DMS53 (cell line): ENCODE measurements at regions not wholly inside any gene's neighbourhood (a gene's known extent, or its start where the extent isn't known, plus 50 kb on each side); places are given as distances from the start of the nearest gene placed in this dataset.

Experiments used
- DNase-seq: peaks from one replicate; lab custom pipeline; 2025; lab: John Stamatoyannopoulos, UW

- no peak for DNase-seq
These were observed 470.2 kb upstream of the BTBD3 start for GRCh38 chr20:11447371-11448100.

- no peak for DNase-seq
These were observed 469.1 kb upstream of the BTBD3 start for GRCh38 chr20:11448554-11448953.

- DNase-seq, result no peak
These were observed 465.9 kb upstream of the BTBD3 start for GRCh38 chr20:11451793-11452291.

GRCh38 chr20:11452326-11452725, 465.4 kb upstream of the BTBD3 start:
- no peak for DNase-seq

GRCh38 chr20:11453430-11453829, 464.3 kb upstream of the BTBD3 start:
- peak; percentile 42 for DNase-seq

- DNase-seq, result peak; percentile 62
These were observed 462.5 kb upstream of the BTBD3 start for GRCh38 chr20:11454966-11455799.

- no peak for DNase-seq
These were observed 460.2 kb upstream of the BTBD3 start for GRCh38 chr20:11457488-11457887.

- DNase-seq, result no peak
These were observed 458.4 kb upstream of the BTBD3 start for GRCh38 chr20:11459090-11459890.

- no peak for DNase-seq
These were observed 450.3 kb upstream of the BTBD3 start for GRCh38 chr20:11467436-11467835.

- peak; percentile 8 for DNase-seq
These were observed 448.8 kb upstream of the BTBD3 start for GRCh38 chr20:11468880-11469279.

- DNase-seq, result no peak
These were observed 447.8 kb upstream of the BTBD3 start for GRCh38 chr20:11469795-11470435.

GRCh38 chr20:11473983-11474382, 443.7 kb upstream of the BTBD3 start:
- no peak for DNase-seq

- DNase-seq, result no peak
These were observed 434.0 kb upstream of the BTBD3 start for GRCh38 chr20:11483697-11484096.

- no peak for DNase-seq
These were observed 433.2 kb upstream of the BTBD3 start for GRCh38 chr20:11484479-11484878.

GRCh38 chr20:11492386-11492785, 425.3 kb upstream of the BTBD3 start:
- DNase-seq, result no peak

- no peak for DNase-seq
These were observed 424.8 kb upstream of the BTBD3 start for GRCh38 chr20:11492846-11493245.

- DNase-seq, result no peak
These were observed 421.3 kb upstream of the BTBD3 start for GRCh38 chr20:11496380-11496779.

GRCh38 chr20:11497545-11497944, 420.1 kb upstream of the BTBD3 start:
- no peak for DNase-seq

GRCh38 chr20:11499101-11499634, 418.5 kb upstream of the BTBD3 start:
- no peak for DNase-seq

GRCh38 chr20:11502061-11502460, 415.6 kb upstream of the BTBD3 start:
- DNase-seq, result no peak

GRCh38 chr20:11502671-11503070, 415.0 kb upstream of the BTBD3 start:
- DNase-seq, result no peak

GRCh38 chr20:11509776-11510175, 407.9 kb upstream of the BTBD3 start:
- no peak for DNase-seq
